OCI-LY1 (cell line): ENCODE measurements at regions not wholly inside any gene's neighbourhood (a gene's known extent, or its start where the extent isn't known, plus 50 kb on each side); places are given as distances from the start of the nearest gene placed in this dataset.

Experiments
- EZH2 ChIP-seq: fragments of 200-600 bp; sonication (generic), shearing (Covaris generic); IDR thresholded peaks from 2 replicates; pipeline ENCODE4 v1.8.0; 2017; ENCODE audit warnings: borderline replicate concordance, mixed run types, mild to moderate bottlenecking, antibody characterized with exemption, low read length, moderate library complexity, mixed read lengths
- TF ChIP-seq, protein P1 (sequence below): fragments of 200-600 bp; sonication (generic), shearing (Covaris generic); IDR thresholded peaks from 2 replicates; pipeline ENCODE4 v1.5.1; 2017; ENCODE audit warnings: mild to moderate bottlenecking, antibody characterized with exemption, low read length, moderate library complexity, mixed read lengths

DNA sequence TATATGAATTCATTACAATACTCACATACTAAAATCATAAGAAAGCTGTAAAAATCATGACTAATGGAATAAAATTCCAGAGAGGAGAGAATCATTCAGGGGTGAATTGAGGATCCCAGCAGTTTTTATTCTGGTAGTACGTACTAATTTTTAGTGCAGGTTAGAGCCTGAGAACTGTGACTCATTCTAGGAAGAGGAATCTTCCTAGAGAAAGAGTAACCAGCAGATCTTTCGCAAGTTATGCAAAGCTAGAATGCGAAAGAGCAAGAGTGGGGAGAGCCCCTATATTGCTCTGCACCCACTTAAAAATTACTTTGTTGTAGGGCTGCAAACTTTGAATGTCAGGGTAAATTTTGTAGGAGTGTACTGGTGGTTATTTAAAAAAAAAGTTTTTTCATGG is 303.6 kb upstream of the ARPP21 start:
- TF ChIP-seq, protein P1, sequence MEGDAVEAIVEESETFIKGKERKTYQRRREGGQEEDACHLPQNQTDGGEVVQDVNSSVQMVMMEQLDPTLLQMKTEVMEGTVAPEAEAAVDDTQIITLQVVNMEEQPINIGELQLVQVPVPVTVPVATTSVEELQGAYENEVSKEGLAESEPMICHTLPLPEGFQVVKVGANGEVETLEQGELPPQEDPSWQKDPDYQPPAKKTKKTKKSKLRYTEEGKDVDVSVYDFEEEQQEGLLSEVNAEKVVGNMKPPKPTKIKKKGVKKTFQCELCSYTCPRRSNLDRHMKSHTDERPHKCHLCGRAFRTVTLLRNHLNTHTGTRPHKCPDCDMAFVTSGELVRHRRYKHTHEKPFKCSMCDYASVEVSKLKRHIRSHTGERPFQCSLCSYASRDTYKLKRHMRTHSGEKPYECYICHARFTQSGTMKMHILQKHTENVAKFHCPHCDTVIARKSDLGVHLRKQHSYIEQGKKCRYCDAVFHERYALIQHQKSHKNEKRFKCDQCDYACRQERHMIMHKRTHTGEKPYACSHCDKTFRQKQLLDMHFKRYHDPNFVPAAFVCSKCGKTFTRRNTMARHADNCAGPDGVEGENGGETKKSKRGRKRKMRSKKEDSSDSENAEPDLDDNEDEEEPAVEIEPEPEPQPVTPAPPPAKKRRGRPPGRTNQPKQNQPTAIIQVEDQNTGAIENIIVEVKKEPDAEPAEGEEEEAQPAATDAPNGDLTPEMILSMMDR: no peak
- TF ChIP-seq EZH2: no peak
